ENCODE measurements at regions not wholly inside any gene's neighbourhood (a gene's known extent, or its start where the extent isn't known, plus 50 kb on each side); places are given as distances from the start of the nearest gene placed in this dataset.

GRCh38 chr3:113132571-113132996 is 78.8 kb upstream of the BOC start:
- no peak overlapping the region for H3K9ac ChIP-seq (ENCODE audit: low read length)
- no peaks in the 10 kb centered on the region for H3K27me3 ChIP-seq (ENCODE audit: insufficient read depth, low read length)
- H3K4me3 ChIP-seq (replicated peaks in 1 of 2; ENCODE audit: low read depth in 1 of 2, low read length in 2 of 2), result no peak overlapping the region
- ChIA-PET POLR2A (no interaction called here), RAD21 (ENCODE audit: low non-redundant PET in 1 of 2, low total read pairs in 2 of 2, uncharacterized antibody in 2 of 2, unreplicated experiment in 2 of 2) (no interaction called here), CTCF (no interaction called here)
- no peaks in the 10 kb centered on the region for H4K20me1 ChIP-seq (ENCODE audit: insufficient read depth)
- no peak for ATAC-seq
- H3K36me3 ChIP-seq (ENCODE audit: control insufficient read depth in 1 of 2, insufficient read depth in 2 of 2, low read length in 2 of 2), result no peaks in the 10 kb centered on the region
- no peak for TF ChIP-seq FOSL1 (IDR thresholded peaks at IDR 0.05; ENCODE audit: low read depth)
- no peak for TF ChIP-seq CEBPB (IDR thresholded peaks at IDR 0.05; ENCODE audit: low read depth)
- no peak for TF ChIP-seq EZH2phosphoT487 (IDR thresholded peaks at IDR 0.05; ENCODE audit: borderline replicate concordance)
- no peak for TF ChIP-seq JUND (IDR thresholded peaks at IDR 0.05)
- TF ChIP-seq ZFX (IDR thresholded peaks at IDR 0.05), result no peak
- no peak for TF ChIP-seq REST (IDR thresholded peaks at IDR 0.05; ENCODE audit: low read depth)
- TF ChIP-seq, protein P1, sequence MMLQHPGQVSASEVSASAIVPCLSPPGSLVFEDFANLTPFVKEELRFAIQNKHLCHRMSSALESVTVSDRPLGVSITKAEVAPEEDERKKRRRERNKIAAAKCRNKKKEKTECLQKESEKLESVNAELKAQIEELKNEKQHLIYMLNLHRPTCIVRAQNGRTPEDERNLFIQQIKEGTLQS (IDR thresholded peaks at IDR 0.05), result no peak
- TF ChIP-seq ELF1 (IDR thresholded peaks at IDR 0.05; ENCODE audit: borderline replicate concordance, low read depth), result no peak
- no peak for TF ChIP-seq SP1 (IDR thresholded peaks at IDR 0.05; ENCODE audit: low read depth)
- TF ChIP-seq RAD21 (IDR thresholded peaks at IDR 0.05; ENCODE audit: low read depth), result no peak
- TF ChIP-seq TCF7L2 (IDR thresholded peaks at IDR 0.05; ENCODE audit: borderline replicate concordance, extremely low read depth, insufficient read depth, insufficient read length), result no peak
- TF ChIP-seq POLR2A (IDR thresholded peaks at IDR 0.05; ENCODE audit: borderline replicate concordance, extremely low read depth, insufficient read depth, insufficient read length), result no peak
- no peak for TF ChIP-seq CBX3 (IDR thresholded peaks at IDR 0.05; ENCODE audit: low read depth)
- no peaks in the 10 kb centered on the region for H3K79me2 ChIP-seq (ENCODE audit: insufficient read depth, low read length)
- H2AFZ ChIP-seq (ENCODE audit: low read depth, low read length, poor library complexity, severe bottlenecking), result no peak overlapping the region
- BruUV-seq (replicated peaks), result no TSS peak
- no peak for DNase-seq (ENCODE audit: low read depth, low spot score)
- no peaks in the 10 kb centered on the region for H3K9me2 ChIP-seq (ENCODE audit: insufficient read depth)
- intact Hi-C loops (cut with micrococcal nuclease), result no loop called here
- H3K4me2 ChIP-seq (ENCODE audit: low read length), result no peak overlapping the region
- H3K9me3 ChIP-seq (ENCODE audit: control insufficient read depth in 1 of 2, insufficient read depth in 1 of 2, low read depth in 1 of 2, low read length in 2 of 2), result no peaks in the 10 kb centered on the region
- H3K27ac ChIP-seq (ENCODE audit: low read depth, low read length), result no peak overlapping the region
- H3K4me1 ChIP-seq (ENCODE audit: control insufficient read depth in 1 of 2, insufficient read depth in 2 of 2, low read length in 2 of 2), result peaks cover 0 to 5% of the 10 kb centered on the region in 2 experiments; a peak in 1 of 4 replicates
